RWPE1 (cell line): ENCODE measurements at regions not wholly inside any gene's neighbourhood (a gene's known extent, or its start where the extent isn't known, plus 50 kb on each side); places are given as distances from the start of the nearest gene placed in this dataset.
A peak's percentile ranks its signal among the peaks of the same experiment; 100 is the strongest.
"Not testable (repeated sequence)": the region's sequence is repeated elsewhere in the genome, so short reads cannot be mapped to it uniquely, and the experiment has no call there.

ENCODE experiments used
- CTCF ChIA-PET: fragments of 350-600 bp; sonication (Branson Sonifier 250); formaldehyde crosslinking; extraction: SDS; loops from one replicate; lab custom pipeline; 2021; lab: Yijun Ruan, JAX
- POLR2A ChIA-PET: fragments of 400-600 bp; formaldehyde crosslinking; extraction: SDS; loops from one replicate; lab custom pipeline; 2020; ENCODE audit warnings: antibody characterized with exemption; ENCODE audit not compliant: low non-redundant PET; lab: Yijun Ruan, JAX
- DNase-seq: peaks from one replicate; pipeline ENCODE4 v3.0.0; 2012; ENCODE audit warnings: low spot score
- H3K27ac ChIP-seq: fragments of 450-650 bp; 2 replicates; pipeline ENCODE4 v1.5.1; 2017
- CTCF ChIP-seq: fragments of 450-650 bp; conservative IDR thresholded peaks from 2 replicates; pipeline ENCODE4 v1.5.1; 2017; ENCODE audit warnings: low read depth, mild to moderate bottlenecking

DNA sequence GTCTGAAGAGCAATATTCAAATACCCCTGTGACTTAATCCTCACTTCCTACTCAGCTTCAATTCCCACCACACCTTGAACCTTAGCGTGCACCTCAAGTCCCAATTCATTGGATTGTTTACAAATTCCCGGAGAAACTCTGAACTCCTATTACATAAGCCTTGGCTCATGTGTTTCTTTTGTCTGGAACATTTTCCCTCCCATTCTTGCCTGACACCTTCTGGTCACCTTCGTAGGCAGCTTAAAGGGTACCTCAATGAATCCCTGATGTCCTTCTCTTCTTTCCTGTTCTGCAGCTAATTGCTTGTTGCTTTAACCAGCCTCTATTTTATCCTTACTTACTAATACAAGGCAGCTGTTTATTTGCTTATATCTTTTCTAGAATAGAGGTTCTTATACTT lies 85.0 kb upstream of the SEL1L start:
- no peak for DNase-seq
- CTCF ChIA-PET = no interaction called here
- POLR2A ChIA-PET = no interaction called here
- TF ChIP-seq CTCF = no peak
- H3K27ac ChIP-seq = no peak overlapping the region

DNA sequence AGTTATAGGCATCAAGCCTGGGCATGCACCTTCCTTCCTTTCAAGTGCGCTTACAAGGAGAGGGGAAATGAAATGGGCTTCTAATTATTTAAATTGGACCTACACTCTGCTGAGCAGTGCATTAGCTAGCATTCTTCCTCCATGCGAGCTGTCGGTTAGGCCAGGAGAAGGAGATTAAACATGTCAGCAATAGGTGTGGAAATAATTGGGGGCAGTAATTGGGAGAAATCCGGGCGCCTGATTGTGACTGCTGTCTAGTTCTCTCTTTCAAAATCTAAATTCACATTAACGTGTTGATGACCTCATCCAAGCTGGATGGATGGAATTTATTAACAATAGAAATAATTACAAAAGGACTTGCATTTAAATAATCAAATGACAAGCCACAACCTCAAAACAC lies 86.2 kb upstream of the SEL1L start:
- ChIA-PET CTCF (no interaction called here), POLR2A (no interaction called here)
- DNase-seq = no peak
- TF ChIP-seq CTCF = no peak
- no peak overlapping the region for H3K27ac ChIP-seq

DNA sequence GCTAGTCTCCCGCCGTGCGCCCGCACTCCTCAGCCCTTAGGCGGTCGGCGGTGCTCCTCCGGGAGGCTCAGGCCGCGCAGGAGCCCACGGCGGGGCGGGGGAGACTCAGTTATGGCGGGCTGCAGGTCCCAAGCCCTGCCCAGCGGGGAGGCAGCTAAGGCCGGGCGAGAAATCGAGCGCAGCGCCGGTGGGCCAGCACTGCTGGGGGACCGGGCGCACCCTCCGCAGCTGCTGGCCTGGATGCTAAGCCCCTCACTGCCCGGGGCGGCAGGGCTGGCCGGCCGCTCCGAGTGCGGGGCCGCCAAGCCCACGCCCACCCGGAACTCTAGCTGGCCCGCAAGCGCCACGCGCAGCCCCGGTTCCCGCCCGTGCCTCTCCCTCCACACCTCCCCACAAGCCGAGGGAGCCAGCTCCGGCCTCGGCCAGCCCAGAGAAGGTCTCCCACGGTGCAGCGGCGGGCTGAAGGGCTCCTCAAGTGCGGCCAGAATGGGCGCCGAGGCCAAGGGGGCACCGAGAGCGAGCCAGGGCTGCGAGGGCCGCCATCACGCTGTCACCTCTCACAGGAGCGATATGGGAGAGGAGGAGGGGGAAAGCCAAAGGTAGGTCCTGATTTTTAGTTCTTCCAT lies 90.2 kb upstream of the SEL1L start:
- CTCF ChIA-PET, H3K27ac ChIP-seq, POLR2A ChIA-PET, DNase-seq: not testable (repeated sequence)

- CTCF ChIA-PET = interaction anchor here (0.5 to 1.0 kb wide), 5 partner anchors 8 to 367 kb away, joined by 3 to 4 read pairs (median 3); no protein-coding TSS in a partner anchor
- peak; percentile 10 for DNase-seq
- TF ChIP-seq CTCF = peak; percentile 42
- H3K27ac ChIP-seq = no peak overlapping the region
- POLR2A ChIA-PET = no interaction called here
These were observed 91.7 kb upstream of the SEL1L start for GRCh38 chr14:81625343-81625742.

DNA sequence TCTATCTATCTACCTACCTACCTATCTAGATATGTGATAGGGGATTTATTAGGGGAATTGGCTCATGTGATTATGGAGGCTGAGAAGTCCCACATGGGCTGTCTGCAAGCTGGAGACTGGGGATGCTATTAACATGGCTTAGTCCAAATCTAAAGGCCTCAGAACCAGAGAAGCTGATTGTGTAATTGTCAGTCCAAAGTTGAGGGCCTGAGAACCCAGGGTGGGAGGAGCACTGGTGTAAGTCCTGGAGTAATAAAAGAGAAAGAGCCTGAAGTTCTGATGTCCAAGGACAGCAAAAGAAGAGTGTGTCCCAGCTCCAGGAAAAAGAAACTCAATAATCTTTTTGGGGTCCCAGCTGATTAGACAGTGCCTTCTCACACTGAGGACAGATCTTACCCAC lies 98.5 kb upstream of the SEL1L start:
- POLR2A ChIA-PET = no interaction called here
- CTCF ChIA-PET = no interaction called here
- no peak overlapping the region for H3K27ac ChIP-seq
- TF ChIP-seq CTCF = no peak
- DNase-seq = no peak

DNA sequence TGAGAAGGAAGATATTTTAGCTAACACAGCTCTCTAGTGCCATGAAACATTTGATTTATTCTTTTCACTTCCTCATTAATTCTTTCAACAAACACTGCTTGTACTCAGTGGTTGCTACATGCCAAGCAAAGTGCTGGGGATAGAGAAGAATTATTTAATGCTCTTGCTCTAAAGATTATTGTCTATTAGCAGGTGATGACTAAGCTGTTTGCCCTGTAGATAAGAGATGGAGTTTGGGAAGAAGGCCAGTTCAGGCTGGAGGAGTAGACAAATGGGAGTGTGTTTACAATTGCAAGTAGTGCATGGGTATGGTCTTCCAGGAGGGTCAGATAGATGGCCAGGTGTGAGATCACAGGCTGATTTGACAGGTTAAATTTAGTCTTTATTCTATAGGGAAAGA lies 99.8 kb upstream of the SEL1L start:
- no peak overlapping the region for H3K27ac ChIP-seq
- CTCF ChIA-PET = interaction anchor here (1.2 kb wide), 1 partner anchor 8 kb away, joined by 4 read pairs; no protein-coding TSS in a partner anchor
- POLR2A ChIA-PET = no interaction called here
- TF ChIP-seq CTCF = no peak
- DNase-seq = no peak

GRCh38 chr14:81637639-81638038 lies 104.0 kb upstream of the SEL1L start:
- POLR2A ChIA-PET = no interaction called here
- TF ChIP-seq CTCF = no peak
- no peak overlapping the region for H3K27ac ChIP-seq
- DNase-seq = no peak
- CTCF ChIA-PET = no interaction called here
